Stimulated activated CD8-positive, alpha-beta memory T cell treated with anti-CD3 and anti-CD28 coated beads, Interleukin-2, amount 100 ng/mL, for 1 hour (primary cell): ENCODE measurements at regions not wholly inside any gene's neighbourhood (a gene's known extent, or its start where the extent isn't known, plus 50 kb on each side); places are given as distances from the start of the nearest gene placed in this dataset.

Experiments used
- DNase-seq, 2 donors: peaks; one replicate each; pipeline ENCODE4 v3.0.0-alpha.2; 2020; ENCODE audit warnings: low read depth in 2 of 2

DNA sequence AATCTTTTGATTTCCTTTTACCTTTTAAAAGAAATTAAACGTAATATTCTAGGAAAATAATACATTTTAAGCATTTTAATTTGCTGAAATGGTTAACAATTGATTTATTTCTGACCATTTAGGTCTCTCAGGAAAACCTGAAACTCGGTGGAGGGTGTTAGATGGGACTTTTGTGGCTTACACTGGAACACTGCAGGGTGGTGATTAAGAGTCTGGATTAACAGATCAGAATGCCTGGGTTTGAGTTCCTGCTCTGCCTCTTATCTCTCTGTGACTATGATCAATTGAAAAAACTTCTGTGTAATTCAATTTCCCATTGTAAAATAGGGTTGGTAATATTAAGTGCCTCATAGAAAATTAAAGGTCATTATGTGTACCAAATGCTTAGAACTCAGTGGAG is 168.7 kb downstream of the UBE2E3 start:
- DNase-seq, result no peak

DNA sequence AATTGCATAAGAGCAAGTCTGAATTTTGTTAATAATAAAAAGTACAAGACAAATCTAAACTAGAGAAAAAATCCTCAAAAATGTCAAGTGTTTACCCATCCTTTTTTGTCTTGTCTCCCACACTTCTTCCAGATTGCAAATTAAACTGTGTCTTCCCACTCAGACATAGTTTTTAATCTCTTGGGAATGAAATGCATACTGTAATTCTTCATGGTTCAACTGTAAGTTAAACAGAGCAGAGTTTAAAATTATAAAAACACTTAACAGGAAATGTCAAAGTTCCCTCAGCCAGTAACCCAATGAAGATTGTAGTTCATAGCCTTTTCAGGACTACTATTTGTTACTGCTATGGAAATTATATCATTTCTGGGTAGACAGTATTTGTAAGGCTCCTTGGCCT is 171.8 kb downstream of the UBE2E3 start:
- DNase-seq, result no peak

DNA sequence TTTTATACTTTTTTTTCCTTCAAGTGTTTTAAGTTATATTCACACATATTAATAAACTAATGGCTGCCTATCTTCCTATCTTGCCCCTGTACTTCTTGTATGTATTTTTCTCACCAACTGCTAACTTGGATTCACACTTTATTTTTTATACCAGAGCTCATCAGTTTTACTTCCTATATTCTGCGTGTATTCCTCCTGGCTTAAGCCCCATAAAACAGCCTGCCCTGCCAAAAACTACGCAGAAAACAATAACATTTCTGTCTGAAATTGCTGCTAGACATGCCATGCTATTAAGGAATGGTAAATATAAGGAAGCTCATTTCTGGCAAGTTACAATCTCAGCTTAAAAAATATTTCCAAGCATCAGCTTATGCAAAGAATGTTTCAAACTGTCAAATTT is 172.3 kb downstream of the UBE2E3 start:
- no peak for DNase-seq

DNA sequence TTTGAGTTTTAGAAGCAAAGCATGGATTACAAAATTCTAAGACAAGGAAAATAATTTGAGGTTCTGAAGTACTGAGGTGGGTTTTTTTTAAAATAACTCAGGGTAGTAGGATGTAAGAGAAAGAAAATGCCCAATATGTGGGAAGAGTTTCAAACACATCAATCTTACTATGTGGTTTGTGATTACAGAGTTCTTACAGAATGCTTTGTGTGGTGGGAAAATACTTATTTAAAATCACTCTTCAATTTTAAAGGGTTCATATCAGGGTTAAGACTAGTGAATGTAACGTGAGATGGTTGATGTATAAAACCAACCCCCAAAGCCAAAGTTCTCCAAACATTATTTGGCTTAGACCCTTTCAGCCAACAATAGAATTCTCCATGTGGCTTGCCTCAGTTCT is 173.5 kb downstream of the UBE2E3 start:
- DNase-seq, result no peak

DNA sequence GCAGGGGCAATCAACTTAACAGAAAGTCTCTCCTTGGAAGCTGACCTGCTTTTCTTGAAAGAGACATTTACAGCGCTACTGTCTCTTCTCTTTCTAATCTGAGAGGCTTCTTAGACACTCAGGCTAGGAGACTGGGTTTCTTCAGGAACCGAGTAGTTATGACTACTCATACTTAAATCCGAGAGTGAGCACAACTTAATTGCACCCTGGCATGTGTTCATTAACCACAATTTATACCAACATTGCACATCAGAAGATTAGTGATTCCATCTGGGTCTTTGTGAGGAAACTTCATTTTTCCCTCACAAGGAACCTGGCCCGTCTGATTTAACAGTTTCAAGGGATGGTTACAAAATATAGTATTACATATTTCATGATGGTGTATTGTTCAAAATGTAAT is 176.9 kb downstream of the UBE2E3 start:
- no peak for DNase-seq

DNA sequence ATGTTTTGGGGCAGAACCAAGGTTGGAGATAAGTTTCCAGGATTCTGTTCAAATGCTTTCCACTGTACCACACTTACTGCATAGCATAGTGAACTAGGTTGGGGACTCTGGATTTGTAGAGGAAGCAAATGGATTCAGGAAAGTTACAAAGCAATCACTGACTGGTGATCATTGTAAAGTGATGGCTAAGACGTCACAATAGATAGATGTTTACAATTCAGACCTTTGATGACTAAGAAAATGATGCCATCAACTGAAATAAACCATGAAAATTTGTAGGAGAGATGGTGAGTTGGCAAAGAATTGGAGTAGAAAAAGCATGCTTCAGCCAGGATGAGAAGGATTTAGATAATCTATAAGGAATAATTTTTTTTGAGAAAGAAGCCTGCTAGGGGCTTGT is 178.0 kb downstream of the UBE2E3 start:
- DNase-seq, result no peak

DNA sequence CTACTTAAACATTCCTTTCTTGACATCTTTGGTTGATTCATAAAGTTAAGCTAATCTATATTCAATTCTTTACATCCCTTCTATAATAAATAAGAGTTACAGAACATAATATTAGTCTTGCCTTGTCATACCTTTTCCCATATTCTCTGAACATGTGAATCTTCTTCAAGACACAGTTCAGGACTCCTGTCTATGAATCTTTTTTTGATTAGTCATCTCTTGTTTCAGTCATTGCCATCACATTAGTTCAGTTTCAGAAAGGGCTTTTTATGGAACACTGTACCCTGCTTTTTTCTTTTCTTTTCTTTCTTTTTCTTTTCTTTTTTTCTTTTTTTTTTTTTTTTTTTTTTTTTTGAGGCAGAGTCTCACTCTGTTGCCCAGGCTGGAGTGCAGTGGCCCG is 181.2 kb downstream of the UBE2E3 start:
- DNase-seq, result no peak

DNA sequence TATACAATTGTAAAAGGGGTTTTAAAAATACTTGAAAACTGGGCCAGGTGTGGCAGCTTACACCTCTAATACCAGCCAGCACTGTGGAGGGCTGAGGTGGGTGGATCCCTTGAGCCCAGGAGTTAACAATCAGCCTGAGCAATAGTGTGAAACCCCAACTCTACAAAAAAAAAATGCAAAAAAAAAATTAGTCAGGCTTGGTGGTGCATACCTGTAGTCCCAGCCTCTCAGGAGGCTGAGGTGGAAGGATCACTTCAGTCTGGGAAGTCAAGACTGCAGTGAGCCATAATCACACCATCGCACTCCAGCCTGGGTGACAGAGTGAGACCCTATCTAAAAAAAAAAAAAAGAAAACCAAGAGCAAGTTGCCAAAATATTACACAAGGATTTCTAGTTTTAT is 182.7 kb downstream of the UBE2E3 start:
- no peak for DNase-seq

DNA sequence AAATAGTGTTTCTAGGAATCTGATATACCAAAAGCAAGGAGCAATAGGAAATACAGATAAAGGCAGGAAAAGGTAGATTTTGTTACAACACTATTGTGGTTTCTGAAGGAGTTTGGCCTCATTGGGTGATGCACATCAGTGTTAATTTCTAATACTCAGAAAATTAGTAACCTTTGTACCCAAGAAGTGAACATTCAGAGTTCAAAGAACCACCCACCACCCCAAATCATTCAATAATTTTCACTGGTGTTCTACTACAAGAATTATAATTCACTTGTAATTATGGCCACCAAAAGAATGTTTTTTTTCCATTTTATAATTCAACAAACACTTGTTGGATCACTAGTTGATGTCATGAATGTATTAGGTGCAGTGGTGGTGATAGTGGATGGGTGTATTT is 183.3 kb downstream of the UBE2E3 start:
- no peak for DNase-seq

DNA sequence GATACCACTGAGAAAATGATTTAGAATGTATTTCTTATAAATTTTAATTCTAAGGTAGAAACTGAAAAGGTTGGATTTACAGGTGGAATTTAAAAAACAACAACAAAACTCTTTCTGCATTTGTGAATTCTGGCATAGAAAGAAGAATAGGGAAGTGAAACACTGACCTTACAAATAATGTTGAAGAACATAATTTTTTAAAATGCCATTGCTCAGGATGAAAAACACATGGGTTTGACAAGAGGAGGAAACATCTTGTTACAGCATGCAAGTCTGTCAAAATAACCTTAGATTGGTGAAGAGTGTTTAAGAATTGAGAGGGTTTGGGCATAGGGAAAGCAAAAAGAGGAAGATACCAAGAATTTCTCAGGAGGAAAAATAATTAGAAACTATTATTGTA is 184.3 kb downstream of the UBE2E3 start:
- DNase-seq, result no peak

DNA sequence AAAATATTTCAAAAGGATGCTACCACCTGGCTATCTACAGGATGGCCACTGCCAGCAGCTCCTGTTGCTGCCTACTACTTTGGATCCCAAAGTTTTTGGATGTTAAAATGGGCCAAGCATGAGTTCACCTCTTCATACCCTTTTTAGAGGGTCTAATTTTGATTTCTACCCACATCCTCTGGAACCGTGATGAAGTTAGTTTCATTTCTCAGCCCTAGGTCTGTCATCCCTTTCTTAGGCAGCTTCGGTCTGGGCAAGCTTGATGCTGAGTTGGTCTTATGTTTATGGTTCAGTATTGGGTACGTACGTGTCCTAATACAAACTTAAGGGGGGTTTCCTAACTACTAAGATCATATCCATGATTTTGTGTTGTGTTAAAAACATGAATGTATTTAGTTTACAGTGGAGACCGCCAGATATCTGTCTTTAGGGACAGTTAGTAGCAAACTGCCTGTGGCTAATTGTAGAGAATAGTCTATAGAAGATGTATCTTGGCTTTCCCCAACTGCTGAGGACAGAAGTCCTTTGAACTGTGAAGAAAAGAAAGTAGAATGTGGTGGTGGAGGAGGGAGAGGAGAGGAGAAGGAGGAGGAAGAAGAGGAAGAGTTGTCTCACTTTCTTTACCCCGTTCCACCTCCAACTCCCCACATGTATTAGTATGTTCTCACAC is 184.9 kb downstream of the UBE2E3 start:
- no peak for DNase-seq

DNA sequence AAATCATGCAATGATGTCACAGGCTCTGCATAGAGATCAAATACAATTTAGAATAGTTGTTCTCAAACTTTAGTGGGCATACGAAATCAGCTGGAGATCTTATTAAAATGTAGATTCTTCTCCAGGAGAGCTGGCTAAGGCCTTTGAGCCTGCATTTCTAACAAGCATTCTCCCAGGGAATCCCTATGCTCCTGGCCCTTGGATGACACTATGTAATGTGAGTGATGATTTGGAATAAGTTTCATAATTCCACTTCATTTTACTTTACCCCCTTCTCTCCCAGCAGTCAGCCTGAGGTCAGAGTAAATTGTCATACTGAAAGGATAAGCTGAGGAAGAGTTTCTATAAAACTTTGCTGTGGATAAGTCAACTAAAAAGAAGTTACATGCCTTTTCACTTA is 189.1 kb downstream of the UBE2E3 start:
- DNase-seq, result no peak

DNA sequence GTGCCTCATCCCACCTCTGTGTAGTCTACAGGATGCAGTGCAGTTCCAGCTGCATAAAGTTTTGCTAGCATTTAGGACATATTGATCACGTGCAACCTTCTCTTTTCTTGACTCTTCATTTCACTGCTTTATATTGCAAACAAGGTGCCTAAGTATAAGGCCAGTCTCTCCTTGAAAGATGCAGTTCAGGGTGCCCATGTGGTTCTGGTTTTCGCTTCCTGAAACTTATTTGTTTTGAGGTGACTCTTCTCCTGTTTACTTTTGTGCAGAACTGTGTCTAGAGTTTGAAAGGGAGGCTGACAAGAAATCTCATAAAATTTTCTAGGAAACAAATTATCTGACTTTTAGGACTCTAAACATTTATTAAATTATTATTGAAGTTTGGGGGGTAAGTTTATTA is 189.9 kb downstream of the UBE2E3 start:
- no peak for DNase-seq

DNA sequence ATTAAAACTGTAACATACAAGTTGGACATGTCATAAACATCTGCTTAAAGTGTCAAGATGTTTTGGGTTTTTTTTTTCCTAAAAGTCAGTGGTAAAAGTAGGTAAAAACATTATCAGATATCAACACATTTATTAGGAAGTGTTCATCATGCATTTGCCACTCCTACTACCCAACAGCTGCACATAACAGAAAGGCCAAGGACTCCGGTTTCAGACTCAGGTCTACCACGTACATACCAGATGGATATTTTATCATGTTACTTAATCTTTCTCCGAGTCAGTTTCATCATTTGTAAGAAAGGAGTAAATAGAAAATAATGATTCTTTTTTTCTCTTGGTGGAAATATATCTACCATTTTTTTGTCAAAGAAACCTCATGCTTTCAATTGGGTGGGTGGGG is 192.3 kb downstream of the UBE2E3 start:
- no peak for DNase-seq

DNA sequence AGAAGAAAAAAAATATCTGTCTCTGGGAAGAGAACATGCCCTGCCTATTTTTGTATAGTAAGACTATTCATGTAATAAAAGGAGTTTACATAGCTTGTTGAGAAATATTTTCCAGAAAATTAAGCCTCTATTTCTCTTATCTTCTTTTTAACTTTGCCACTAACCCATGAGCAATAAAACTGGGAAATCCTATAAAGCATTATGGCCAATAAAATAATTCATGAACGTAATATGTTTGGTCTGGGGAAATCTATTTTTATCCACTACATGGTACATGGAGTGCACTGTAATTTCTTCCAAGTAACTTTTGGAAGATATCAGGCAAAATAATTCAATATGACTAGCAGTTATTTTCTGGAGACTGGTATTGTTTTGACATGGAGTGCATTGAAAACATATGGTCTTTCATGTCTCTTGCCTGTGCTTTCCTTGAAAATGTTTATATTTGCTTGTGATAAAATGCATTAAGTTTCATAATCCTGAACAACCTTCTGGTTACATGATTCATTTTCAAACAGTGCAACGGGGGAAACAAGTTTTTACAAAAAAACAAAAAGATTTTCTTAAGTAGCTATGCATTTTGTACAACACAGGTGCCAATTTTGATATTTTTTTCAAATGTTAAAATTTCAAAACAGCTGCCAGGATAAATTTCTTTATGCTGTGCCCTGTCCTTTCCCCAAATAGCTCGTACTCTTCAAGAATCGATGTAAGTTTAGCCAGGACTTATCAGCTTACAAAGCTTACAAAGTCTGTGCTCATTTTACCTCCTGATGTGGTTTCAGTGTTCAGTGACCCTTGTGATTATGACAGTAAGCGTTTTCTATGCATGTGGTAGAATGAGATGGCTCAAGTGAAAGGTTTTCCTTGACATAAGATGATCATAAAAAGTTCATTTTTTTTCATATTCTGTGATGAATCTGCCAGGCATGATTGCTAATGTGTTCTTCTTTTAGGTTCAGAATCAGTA is 194.5 kb downstream of the UBE2E3 start:
- no peak for DNase-seq

DNA sequence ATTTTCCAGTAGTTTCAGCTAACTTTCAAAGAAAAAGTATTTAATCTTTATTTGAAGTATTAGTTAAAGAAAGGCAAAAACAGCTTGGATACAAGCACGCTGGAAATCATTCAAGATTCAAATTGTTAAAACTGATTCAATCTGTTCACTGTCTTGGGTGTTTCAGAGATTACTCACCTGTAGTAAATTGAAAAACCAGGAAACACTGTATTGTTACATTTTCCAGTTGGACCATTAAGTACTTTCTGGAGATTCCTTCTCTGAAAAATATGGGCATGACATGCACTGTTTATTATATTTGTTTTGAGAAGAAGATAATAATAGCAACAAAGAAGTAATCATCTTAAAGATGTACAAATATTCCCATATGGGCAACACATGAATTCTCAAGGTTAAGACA is 196.1 kb downstream of the UBE2E3 start:
- DNase-seq, result no peak

DNA sequence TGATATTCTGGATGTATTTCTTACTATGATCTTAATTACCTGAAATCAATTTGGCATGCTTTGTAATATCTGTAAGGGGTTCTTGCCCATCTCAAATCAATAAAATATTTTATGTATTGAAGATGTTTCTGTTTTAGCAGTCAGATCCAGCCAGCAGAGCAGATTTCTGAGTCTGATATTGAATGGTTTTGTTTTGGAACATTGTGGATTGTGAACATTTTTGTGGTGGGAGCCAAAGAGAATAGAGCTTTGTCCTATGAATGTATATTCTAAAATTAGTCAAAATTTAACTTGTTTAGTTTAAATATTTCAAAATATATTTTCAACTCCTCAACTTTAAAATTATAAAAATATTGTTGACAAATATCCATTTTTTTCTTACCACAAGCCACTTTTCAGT is 197.0 kb downstream of the UBE2E3 start:
- DNase-seq, result no peak

DNA sequence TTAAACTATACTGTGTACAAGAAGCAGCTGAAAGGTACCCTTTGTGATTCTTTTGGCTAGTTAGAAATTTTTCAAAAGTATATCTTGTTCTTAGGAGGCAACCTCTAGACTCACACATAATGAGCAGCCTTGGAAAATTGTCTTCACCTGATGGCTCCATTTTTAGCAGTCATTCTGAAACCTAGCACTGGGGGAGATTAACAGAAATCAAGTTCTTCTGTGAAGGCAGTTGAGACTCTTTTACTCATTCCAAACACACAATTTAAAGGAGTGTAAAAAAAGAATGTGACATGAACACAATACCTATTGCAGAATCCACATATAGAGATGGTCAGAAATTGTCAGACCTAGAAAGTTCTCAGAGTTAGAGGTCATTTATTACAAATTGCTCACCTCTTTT is 197.7 kb downstream of the UBE2E3 start:
- DNase-seq, result no peak

DNA sequence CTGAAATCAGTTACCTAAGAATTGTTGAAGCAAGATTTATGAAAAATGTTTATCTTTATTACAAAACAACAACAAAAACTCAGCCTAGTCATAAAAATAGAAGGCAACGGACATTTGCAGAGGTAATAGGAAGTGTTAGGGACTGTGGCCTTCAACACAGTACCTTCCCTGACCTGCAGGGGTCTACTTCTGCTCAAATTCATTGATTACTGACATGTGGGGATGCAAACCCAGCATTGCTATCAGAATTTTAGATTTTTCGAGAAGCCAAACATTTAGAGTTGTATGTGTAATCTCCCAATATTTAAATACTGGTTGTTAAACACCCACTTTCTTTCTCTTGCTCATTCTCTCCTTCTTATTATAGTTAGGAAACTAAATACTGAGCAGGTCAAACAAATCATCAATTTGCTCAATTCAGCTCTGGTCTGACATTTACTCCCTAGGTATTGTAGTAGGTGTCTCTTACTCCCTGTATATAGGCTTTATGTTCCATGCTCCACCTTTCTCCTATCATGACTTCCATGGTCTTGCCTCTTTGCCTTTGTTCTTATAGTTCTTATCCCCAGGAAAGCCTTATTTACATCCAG is 198.5 kb downstream of the UBE2E3 start:
- no peak for DNase-seq

DNA sequence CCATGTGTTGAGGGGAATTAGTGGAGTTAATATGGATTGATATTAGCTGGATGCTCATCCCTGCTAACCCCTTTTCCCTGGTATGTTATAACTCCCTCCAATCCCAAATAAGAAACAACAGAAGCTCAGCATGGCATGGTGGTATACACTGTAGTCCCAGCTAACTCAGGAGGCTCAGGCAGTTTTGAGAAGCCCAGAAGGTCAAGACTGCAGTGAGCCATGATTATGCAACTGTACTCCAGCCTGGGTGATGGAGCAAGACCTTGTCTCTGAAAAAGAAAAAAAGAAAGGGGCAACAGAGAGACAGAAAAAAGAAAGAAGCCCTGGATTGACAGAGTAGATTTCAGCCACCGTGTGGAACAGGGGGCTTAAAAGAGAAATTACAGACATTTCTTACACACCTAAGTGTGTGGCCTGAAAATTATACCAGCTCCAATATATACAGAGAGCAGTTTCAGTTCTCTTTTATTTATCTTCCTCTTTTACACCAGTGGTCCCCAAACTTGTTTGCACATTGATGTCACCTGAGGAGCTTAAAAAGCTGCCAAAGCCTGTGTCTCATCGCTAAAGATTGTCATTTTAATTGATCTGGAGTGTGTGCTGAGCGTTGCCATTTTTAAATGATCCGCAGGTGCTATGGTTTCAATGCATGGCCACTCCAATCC is 203.6 kb downstream of the UBE2E3 start:
- no peak for DNase-seq

DNA sequence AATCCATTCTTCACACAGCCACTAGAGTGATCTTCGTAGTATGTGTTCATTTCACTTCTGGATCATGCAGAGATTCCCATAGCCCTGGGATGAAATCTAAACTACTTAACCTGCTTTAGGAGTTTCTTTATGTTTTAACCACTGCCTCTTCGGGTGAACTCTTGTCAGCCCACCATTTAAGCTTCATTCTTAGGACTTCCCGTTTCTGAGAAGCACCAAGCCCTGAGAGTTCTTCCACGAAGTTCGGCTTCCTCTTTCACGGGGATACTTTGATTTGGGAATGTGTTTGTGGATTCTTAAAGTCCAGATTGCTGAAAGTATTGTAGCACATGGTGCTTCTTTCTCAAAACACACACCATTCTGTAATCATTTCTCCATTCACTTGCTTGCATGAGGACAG is 205.0 kb downstream of the UBE2E3 start:
- no peak for DNase-seq

DNA sequence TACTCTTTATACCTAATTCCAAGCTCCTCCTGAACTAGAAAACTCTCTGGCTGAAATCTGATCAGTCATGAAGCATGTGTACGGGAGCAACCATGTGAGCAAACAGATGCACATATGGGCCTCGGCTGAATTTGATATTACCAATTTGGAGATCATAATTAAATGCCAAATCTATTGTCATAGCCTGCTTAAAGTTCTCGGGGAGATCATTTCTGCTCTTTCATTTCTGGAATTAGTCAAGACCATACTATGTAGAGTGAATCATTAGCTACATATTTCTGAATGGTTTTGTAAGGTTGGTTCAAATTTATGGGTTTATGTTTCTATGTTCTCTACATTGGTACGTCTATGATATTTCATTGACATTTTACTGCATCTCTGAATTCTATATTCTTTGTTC is 205.5 kb downstream of the UBE2E3 start:
- no peak for DNase-seq
